Epithelial cell of esophagus (primary cell): ENCODE measurements at regions not wholly inside any gene's neighbourhood (a gene's known extent, or its start where the extent isn't known, plus 50 kb on each side); places are given as distances from the start of the nearest gene placed in this dataset.

ENCODE experiments used
- DNase-seq: peaks from one replicate; pipeline ENCODE4 v3.0.0; 2010; ENCODE audit warnings: low read depth
- H3K4me3 ChIP-seq: 2 replicates; pipeline ENCODE4 v1.5.1; 2011; ENCODE audit warnings: mild to moderate bottlenecking, low read length, control low read depth
- CTCF ChIP-seq: IDR thresholded peaks from 2 replicates; pipeline ENCODE4 v1.5.1; 2011; ENCODE audit warnings: low read depth, mild to moderate bottlenecking, low read length, control low read depth, inconsistent platforms; ENCODE audit not compliant: insufficient read depth; ENCODE audit errors: missing control alignments

- TF ChIP-seq CTCF: no peak
- DNase-seq: no peak
- no peak overlapping the region for H3K4me3 ChIP-seq
Observed at GRCh38 chr13:53703371-53704080, 674.9 kb downstream of the OLFM4 start.

DNA sequence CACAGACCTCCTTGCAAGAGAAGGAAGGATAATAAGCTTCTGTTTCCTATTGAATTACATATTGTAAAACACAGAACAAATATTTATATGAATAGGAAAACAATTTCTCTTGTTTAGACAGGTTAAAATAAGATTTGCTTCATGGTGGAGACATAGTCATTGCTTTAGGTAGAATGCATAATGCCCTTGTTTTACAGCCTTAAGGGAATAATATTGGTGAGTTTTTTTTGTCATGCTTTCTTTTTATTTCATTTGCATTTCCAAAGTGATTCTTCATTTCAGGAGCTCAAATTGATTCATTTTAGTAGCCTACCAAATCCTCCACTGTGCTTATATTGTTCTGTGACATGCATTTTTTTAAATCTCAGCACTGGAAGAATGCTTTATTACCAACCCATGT, 690.7 kb downstream of the OLFM4 start:
- no peak for DNase-seq
- no peak overlapping the region for H3K4me3 ChIP-seq
- TF ChIP-seq CTCF: no peak

DNA sequence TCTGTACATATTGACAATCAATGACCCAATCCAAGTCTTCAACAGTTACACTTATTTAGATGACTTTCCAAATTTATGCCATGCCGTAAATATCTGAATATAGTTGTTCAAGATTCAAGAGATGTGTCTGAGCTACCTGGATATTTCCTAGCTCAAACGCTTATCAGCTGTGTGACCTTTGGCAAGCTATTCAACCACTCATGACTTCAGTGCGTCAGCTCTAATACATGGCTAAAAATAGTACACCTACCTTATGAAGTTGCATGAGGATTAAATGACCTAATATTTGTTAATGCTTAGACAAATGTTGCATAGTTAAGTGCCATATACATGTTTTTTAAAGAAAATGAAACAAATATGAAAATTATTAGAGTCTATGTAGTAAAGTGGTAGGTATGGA, 704.1 kb downstream of the OLFM4 start:
- H3K4me3 ChIP-seq: no peak overlapping the region
- no peak for DNase-seq
- no peak for TF ChIP-seq CTCF

DNA sequence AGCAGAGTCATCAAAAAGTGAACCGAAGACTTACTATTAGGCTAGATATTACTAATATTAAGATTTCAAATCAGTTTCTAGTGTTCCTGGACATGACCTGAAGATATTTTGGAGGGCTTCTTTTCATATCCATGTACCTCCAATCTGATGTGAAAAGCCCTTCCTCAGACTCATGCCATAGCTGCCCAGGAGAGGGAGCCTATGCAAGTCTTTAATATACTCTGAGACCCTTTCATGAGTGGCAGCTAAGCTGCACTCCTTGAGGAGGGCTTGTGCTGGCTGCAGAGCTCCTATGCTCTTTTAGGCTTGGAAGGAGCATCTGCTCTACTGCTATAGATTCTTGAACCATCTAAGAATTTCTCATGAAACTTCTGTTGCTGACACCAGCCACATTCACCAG, 715.3 kb downstream of the OLFM4 start:
- TF ChIP-seq CTCF: no peak
- no peak for DNase-seq
- no peak overlapping the region for H3K4me3 ChIP-seq

DNA sequence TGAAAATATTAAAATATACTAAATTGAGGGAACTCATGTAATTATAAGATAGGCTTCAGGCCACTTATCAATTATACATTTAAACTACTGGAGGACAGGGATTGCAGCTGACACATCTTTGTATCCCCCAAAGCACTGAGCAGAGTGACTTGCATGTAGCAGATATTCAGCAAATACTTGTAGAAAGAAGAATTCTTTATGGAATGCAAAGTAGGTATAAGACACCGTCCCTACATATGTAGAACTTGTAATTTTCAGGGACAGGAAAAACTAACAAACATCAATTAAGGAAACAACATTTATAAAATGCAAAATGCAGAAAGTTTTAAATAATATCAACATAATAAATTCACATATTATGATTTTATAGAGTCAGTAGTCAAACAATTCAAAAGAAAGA, 719.2 kb downstream of the OLFM4 start:
- DNase-seq: no peak
- TF ChIP-seq CTCF: no peak
- no peak overlapping the region for H3K4me3 ChIP-seq

GRCh38 chr13:53749306-53749705, 720.7 kb downstream of the OLFM4 start:
- no peak for DNase-seq
- H3K4me3 ChIP-seq: no peak overlapping the region
- no peak for TF ChIP-seq CTCF

DNA sequence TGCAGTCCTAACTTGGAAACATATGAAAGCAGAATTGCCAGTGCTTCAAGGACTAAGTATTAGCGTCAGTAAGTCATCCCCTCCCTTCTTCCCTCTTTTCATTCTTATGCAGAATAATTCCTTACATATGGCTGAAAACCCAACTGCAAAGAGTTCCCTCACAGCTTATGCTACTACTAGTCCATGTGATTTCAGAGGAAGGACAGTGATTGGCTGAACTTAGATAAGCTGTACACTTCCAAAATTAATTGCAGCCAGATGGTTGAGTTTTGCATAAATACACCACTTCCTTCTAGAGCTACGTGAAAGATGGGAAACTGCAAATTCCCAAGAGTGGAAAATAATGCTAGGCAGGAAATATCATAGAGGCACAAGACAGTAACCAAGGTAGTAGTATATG, 730.4 kb downstream of the OLFM4 start:
- no peak for TF ChIP-seq CTCF
- H3K4me3 ChIP-seq: no peak overlapping the region
- no peak for DNase-seq
